ENCODE measurements at regions not wholly inside any gene's neighbourhood (a gene's known extent, or its start where the extent isn't known, plus 50 kb on each side); places are given as distances from the start of the nearest gene placed in this dataset.

GRCh38 chr6:76221525-76221924 is 149.1 kb upstream of the IMPG1 start:
- Histone ChIP-seq H3K79me2 (ENCODE audit: control insufficient read depth, low read length) (no peaks in the 10 kb centered on the region), H3K27me3 (ENCODE audit: control insufficient read depth, low read length) (no peaks in the 10 kb centered on the region), H3F3A (ENCODE audit: control insufficient read depth, insufficient read depth) (no peaks in the 10 kb centered on the region), H3K4me1 (ENCODE audit: control insufficient read depth, low read length) (no peaks in the 10 kb centered on the region), H3K27ac (ENCODE audit: low read depth, low read length) (no peak overlapping the region), H3K9me3 (ENCODE audit: control insufficient read depth, insufficient read depth, low read length) (no peaks in the 10 kb centered on the region), H3K9me2 (replicated peaks; ENCODE audit: control insufficient read depth, low read length) (no peaks in the 10 kb centered on the region), H3K4me2 (ENCODE audit: low read length) (no peak overlapping the region), H4K20me1 (ENCODE audit: control insufficient read depth, insufficient read depth, low read depth, low read length) (no peaks in the 10 kb centered on the region), H3K4me3 (ENCODE audit: low read length) (no peak overlapping the region), H3K36me3 (ENCODE audit: control insufficient read depth, low read length) (no peaks in the 10 kb centered on the region)
- TF ChIP-seq CTCF (IDR thresholded peaks at IDR 0.05; ENCODE audit: low read depth, low read length, poor library complexity, severe bottlenecking) (no peak), EZH2phosphoT487 (IDR thresholded peaks at IDR 0.05; ENCODE audit: borderline replicate concordance, low read length) (no peak)

DNA sequence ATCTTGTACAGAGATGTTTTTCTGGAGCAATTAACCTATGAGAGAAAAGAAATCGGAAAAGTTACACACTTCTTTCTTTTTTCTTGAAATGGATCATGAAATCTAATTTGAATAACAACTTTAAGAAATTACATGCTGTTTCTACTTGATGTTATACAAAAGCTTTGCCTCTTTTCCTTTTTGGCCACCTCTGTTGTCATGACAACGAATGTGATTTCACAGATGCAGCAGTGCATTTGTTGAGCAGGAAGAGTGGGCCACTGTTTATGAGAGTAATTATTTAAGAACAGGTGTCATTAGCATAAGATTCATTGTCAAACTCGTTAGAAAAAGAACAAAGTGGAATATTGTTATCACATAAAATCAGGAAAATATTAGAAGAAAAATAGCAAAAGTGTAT is 148.3 kb upstream of the IMPG1 start:
- no peaks in the 10 kb centered on the region for H4K20me1 ChIP-seq (ENCODE audit: control insufficient read depth, insufficient read depth, low read depth, low read length)
- H3F3A ChIP-seq (ENCODE audit: control insufficient read depth, insufficient read depth), result no peaks in the 10 kb centered on the region
- H3K27ac ChIP-seq (ENCODE audit: low read depth, low read length), result no peak overlapping the region
- H3K27me3 ChIP-seq (ENCODE audit: control insufficient read depth, low read length), result no peaks in the 10 kb centered on the region
- no peak overlapping the region for H3K4me2 ChIP-seq (ENCODE audit: low read length)
- TF ChIP-seq EZH2phosphoT487 (IDR thresholded peaks at IDR 0.05; ENCODE audit: borderline replicate concordance, low read length) (no peak), CTCF (IDR thresholded peaks at IDR 0.05; ENCODE audit: low read depth, low read length, poor library complexity, severe bottlenecking) (no peak)
- no peaks in the 10 kb centered on the region for H3K79me2 ChIP-seq (ENCODE audit: control insufficient read depth, low read length)
- H3K36me3 ChIP-seq (ENCODE audit: control insufficient read depth, low read length), result no peaks in the 10 kb centered on the region
- no peak overlapping the region for H3K4me3 ChIP-seq (ENCODE audit: low read length)
- no peaks in the 10 kb centered on the region for H3K9me2 ChIP-seq (replicated peaks; ENCODE audit: control insufficient read depth, low read length)
- H3K9me3 ChIP-seq (ENCODE audit: control insufficient read depth, insufficient read depth, low read length), result no peaks in the 10 kb centered on the region
- no peaks in the 10 kb centered on the region for H3K4me1 ChIP-seq (ENCODE audit: control insufficient read depth, low read length)

GRCh38 chr6:76217606-76218005 is 145.1 kb upstream of the IMPG1 start:
- H3K4me2 ChIP-seq (ENCODE audit: low read length), result no peak overlapping the region
- no peak overlapping the region for H3K27ac ChIP-seq (ENCODE audit: low read depth, low read length)
- H3K36me3 ChIP-seq (ENCODE audit: control insufficient read depth, low read length), result no peaks in the 10 kb centered on the region
- no peaks in the 10 kb centered on the region for H3K9me3 ChIP-seq (ENCODE audit: control insufficient read depth, insufficient read depth, low read length)
- no peak overlapping the region for H3K4me3 ChIP-seq (ENCODE audit: low read length)
- H3K79me2 ChIP-seq (ENCODE audit: control insufficient read depth, low read length), result no peaks in the 10 kb centered on the region
- H3K27me3 ChIP-seq (ENCODE audit: control insufficient read depth, low read length), result no peaks in the 10 kb centered on the region
- H3K9me2 ChIP-seq (replicated peaks; ENCODE audit: control insufficient read depth, low read length), result no peaks in the 10 kb centered on the region
- H3K4me1 ChIP-seq (ENCODE audit: control insufficient read depth, low read length), result no peaks in the 10 kb centered on the region
- H3F3A ChIP-seq (ENCODE audit: control insufficient read depth, insufficient read depth), result no peaks in the 10 kb centered on the region
- TF ChIP-seq EZH2phosphoT487 (IDR thresholded peaks at IDR 0.05; ENCODE audit: borderline replicate concordance, low read length) (no peak), CTCF (IDR thresholded peaks at IDR 0.05; ENCODE audit: low read depth, low read length, poor library complexity, severe bottlenecking) (no peak)
- no peaks in the 10 kb centered on the region for H4K20me1 ChIP-seq (ENCODE audit: control insufficient read depth, insufficient read depth, low read depth, low read length)

DNA sequence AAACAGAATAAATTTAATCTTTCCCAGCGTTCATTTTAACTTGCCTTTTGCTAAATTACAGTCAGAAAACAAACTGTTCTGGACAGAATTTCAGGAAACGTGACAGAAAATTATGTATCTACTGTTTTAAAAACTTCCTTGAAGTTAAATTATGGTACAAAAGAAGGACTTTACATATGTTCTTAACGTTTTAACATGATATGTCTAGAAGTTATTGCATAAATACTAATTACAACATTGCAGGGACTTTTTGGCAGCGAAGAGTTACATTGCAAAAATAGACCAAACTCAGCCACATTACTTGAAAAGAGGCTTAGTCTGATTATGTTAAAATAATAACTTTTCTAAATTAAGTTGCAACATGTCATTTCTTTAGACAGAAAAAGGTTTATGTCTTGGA is 142.1 kb upstream of the IMPG1 start:
- TF ChIP-seq CTCF (IDR thresholded peaks at IDR 0.05; ENCODE audit: low read depth, low read length, poor library complexity, severe bottlenecking), result no peak
- TF ChIP-seq EZH2phosphoT487 (IDR thresholded peaks at IDR 0.05; ENCODE audit: borderline replicate concordance, low read length), result no peak
- no peaks in the 10 kb centered on the region for H4K20me1 ChIP-seq (ENCODE audit: control insufficient read depth, insufficient read depth, low read depth, low read length)
- H3K27ac ChIP-seq (ENCODE audit: low read depth, low read length), result no peak overlapping the region
- no peaks in the 10 kb centered on the region for H3K9me2 ChIP-seq (replicated peaks; ENCODE audit: control insufficient read depth, low read length)
- H3F3A ChIP-seq (ENCODE audit: control insufficient read depth, insufficient read depth), result no peaks in the 10 kb centered on the region
- H3K27me3 ChIP-seq (ENCODE audit: control insufficient read depth, low read length), result no peaks in the 10 kb centered on the region
- H3K9me3 ChIP-seq (ENCODE audit: control insufficient read depth, insufficient read depth, low read length), result no peaks in the 10 kb centered on the region
- H3K4me3 ChIP-seq (ENCODE audit: low read length), result no peak overlapping the region
- H3K79me2 ChIP-seq (ENCODE audit: control insufficient read depth, low read length), result no peaks in the 10 kb centered on the region
- no peaks in the 10 kb centered on the region for H3K4me1 ChIP-seq (ENCODE audit: control insufficient read depth, low read length)
- H3K36me3 ChIP-seq (ENCODE audit: control insufficient read depth, low read length), result no peaks in the 10 kb centered on the region
- H3K4me2 ChIP-seq (ENCODE audit: low read length), result no peak overlapping the region

Data from DOHH2 (cell line).